Smooth muscle cell (in vitro differentiated cells): ENCODE measurements at regions not wholly inside any gene's neighbourhood (a gene's known extent, or its start where the extent isn't known, plus 50 kb on each side); places are given as distances from the start of the nearest gene placed in this dataset.
"Not testable (repeated sequence)": the region's sequence is repeated elsewhere in the genome, so short reads cannot be mapped to it uniquely, and the experiment has no call there.

Experiments used
- DNase-seq: peaks from one replicate; lab custom pipeline; 2025; ENCODE audit not compliant: unreplicated experiment; lab: John Stamatoyannopoulos, UW
- H2AFZ ChIP-seq: fragments of 200-600 bp; sonication (generic); 2 replicates; pipeline ENCODE4 v1.6.0; 2016; ENCODE audit warnings: antibody characterized with exemption, low read depth, mild to moderate bottlenecking
- H3F3A ChIP-seq: fragments of 200-600 bp; sonication (generic); 2 replicates; pipeline ENCODE4 v1.6.0; 2017; ENCODE audit warnings: antibody characterized with exemption, low read depth
- H3K27ac ChIP-seq: fragments of 200-600 bp; sonication (generic); 2 replicates; pipeline ENCODE4 v1.5.1; 2016; ENCODE audit warnings: low read depth, mild to moderate bottlenecking
- H3K27me3 ChIP-seq: fragments of 200-600 bp; sonication (generic); 2 replicates; pipeline ENCODE4 v1.6.1; 2016; ENCODE audit warnings: low read depth, mild to moderate bottlenecking
- H3K36me3 ChIP-seq: fragments of 200-600 bp; sonication (generic); 2 replicates; pipeline ENCODE4 v1.5.1; 2016; ENCODE audit warnings: low read depth
- H3K4me1 ChIP-seq: fragments of 200-600 bp; sonication (generic); 2 replicates; pipeline ENCODE4 v1.5.1; 2016; ENCODE audit warnings: low read depth
- H3K4me2 ChIP-seq: fragments of 200-600 bp; sonication (generic); 2 replicates; pipeline ENCODE4 v1.6.0; 2016; ENCODE audit warnings: mild to moderate bottlenecking
- H3K4me3 ChIP-seq: fragments of 200-600 bp; sonication (generic); 2 replicates; pipeline ENCODE4 v1.5.1; 2016; ENCODE audit warnings: mild to moderate bottlenecking
- H3K79me2 ChIP-seq: fragments of 200-600 bp; sonication (generic); 2 replicates; pipeline ENCODE4 v1.6.0; 2016; ENCODE audit warnings: low read depth, mild to moderate bottlenecking
- H3K9ac ChIP-seq: fragments of 200-600 bp; sonication (generic); 2 replicates; pipeline ENCODE4 v1.6.0; 2016; ENCODE audit warnings: low read depth
- H3K9me3 ChIP-seq: fragments of 200-600 bp; sonication (generic); replicated peaks from 2 replicates; pipeline ENCODE4 v1.5.1; 2016; ENCODE audit warnings: low read depth
- H4K20me1 ChIP-seq: fragments of 200-600 bp; sonication (generic); 2 replicates; pipeline ENCODE4 v1.6.0; 2016; ENCODE audit warnings: low read depth
- CTCF ChIP-seq: fragments of 200-600 bp; sonication (generic); IDR thresholded peaks from 2 replicates; pipeline ENCODE4 v1.5.1; 2017; ENCODE audit warnings: borderline replicate concordance, mild to moderate bottlenecking, antibody characterized with exemption; ENCODE audit not compliant: insufficient read depth, poor library complexity, severe bottlenecking
- WGBS: methylation state at CpG from one replicate; pipeline ENCODE4 v1.1.7; 2016; ENCODE audit warnings: low lambda C conversion rate; 5-methylcytosine and 5-hydroxymethylcytosine counted together

DNA sequence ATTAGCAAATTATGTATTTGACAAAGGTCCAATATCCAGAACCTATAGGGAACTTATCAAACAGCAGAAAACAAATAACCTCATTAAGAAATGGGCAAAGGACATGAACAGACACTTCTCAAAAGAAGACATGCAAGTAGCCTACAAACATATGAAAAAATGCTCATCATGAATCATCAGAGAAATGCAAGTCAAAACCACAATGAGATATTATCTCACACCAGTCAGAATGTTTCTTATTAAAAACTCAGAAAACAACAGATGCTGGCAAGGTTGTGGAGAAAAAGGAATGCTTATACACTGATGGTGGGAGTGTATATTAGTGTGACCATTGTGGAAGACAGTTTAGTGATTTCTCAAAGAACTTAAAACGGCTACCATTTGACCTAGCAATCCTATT lies 116.1 kb upstream of the CRBN start:
- TF ChIP-seq CTCF: no peak

DNA sequence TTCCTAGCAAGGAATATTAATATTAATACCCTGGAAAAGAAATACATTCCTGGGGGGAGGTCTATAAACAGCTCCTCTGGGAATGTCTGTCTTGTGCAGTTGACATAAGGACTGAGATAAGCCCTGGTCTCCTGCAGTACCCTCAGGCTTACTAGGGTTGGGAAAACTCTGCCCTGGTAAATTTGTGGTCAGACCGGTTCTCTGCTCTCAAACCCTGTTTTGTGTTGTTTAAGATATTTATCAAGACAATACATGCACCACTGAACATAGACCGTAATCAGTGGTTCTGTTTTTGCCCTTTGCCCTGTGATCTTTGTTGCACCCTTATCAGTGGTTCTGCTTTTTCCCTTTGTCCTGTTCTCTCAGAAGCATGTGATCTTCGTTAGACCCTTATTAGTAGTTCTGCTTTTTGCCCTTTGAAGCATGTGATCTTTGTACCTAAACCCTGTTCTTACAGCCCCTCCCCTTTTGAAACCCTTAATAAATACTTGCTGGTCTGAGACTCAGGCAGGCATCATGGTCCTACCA lies 112.3 kb upstream of the CRBN start:
- not testable (repeated sequence) for DNase-seq, H3K4me1 ChIP-seq, H3F3A ChIP-seq, H3K27me3 ChIP-seq, H4K20me1 ChIP-seq, H3K79me2 ChIP-seq, H3K27ac ChIP-seq, H3K4me3 ChIP-seq, H3K4me2 ChIP-seq, H2AFZ ChIP-seq, H3K9ac ChIP-seq, H3K36me3 ChIP-seq
- 76% methylated on average over 3 of the region's 3 CpGs for WGBS
- peaks cover 17% of the 10 kb centered on the region for H3K9me3 ChIP-seq

More for the DNA sequence above, 116.1 kb upstream of the CRBN start:
- Histone ChIP-seq H3K4me2 (no peak overlapping the region), H3K27me3 (no peaks in the 10 kb centered on the region), H3K9ac (no peak overlapping the region), H3K27ac (no peak overlapping the region), H2AFZ (no peak overlapping the region), H3K4me1 (no peaks in the 10 kb centered on the region), H4K20me1 (no peaks in the 10 kb centered on the region), H3K36me3 (no peaks in the 10 kb centered on the region), H3K79me2 (no peaks in the 10 kb centered on the region), H3K9me3 (peaks cover 17% of the 10 kb centered on the region), H3K4me3 (no peak overlapping the region), H3F3A (peaks cover 9% of the 10 kb centered on the region)
- DNase-seq: no peak
- WGBS: 96% methylated on average over 1 of the region's 1 CpG

GRCh38 chr3:3288255-3288654 lies 108.8 kb upstream of the CRBN start:
- no peaks in the 10 kb centered on the region for H3K36me3 ChIP-seq
- H3K79me2 ChIP-seq: no peaks in the 10 kb centered on the region
- no peak overlapping the region for H3K27ac ChIP-seq
- DNase-seq: no peak
- no peak overlapping the region for H2AFZ ChIP-seq
- peaks cover 4% of the 10 kb centered on the region for H3F3A ChIP-seq
- no peak overlapping the region for H3K9ac ChIP-seq
- no peak for TF ChIP-seq CTCF
- H4K20me1 ChIP-seq: no peaks in the 10 kb centered on the region
- H3K4me1 ChIP-seq: no peaks in the 10 kb centered on the region
- no peaks in the 10 kb centered on the region for H3K9me3 ChIP-seq
- H3K27me3 ChIP-seq: no peaks in the 10 kb centered on the region
- H3K4me2 ChIP-seq: no peak overlapping the region
- no peak overlapping the region for H3K4me3 ChIP-seq

DNA sequence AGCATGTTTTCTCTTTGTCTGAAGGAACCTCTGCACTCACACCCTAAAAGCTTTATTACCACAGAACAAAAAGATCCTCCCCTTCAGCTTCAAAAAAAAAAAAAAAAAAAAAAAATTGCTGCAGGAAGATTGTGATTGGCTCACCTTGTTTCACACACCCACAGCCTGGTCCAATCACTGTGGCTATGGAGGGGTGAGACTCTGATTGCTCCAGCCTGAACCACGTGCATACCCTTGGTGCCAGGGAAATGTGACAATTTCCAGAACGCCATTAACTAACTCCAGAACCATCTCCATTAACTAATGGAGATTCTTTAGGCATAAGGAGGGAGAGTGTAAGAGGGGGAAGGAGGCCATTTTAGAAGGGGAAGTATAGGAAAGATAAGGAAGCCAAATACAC lies 106.5 kb upstream of the CRBN start:
- no peak overlapping the region for H2AFZ ChIP-seq
- 62% methylated on average over 2 of the region's 2 CpGs for WGBS
- no peak overlapping the region for H3K4me2 ChIP-seq
- H3K27ac ChIP-seq: no peak overlapping the region
- H3K4me1 ChIP-seq: no peaks in the 10 kb centered on the region
- H3K79me2 ChIP-seq: no peaks in the 10 kb centered on the region
- no peaks in the 10 kb centered on the region for H3K27me3 ChIP-seq
- H3K36me3 ChIP-seq: no peaks in the 10 kb centered on the region
- H3K9me3 ChIP-seq: no peaks in the 10 kb centered on the region
- no peak overlapping the region for H3K4me3 ChIP-seq
- H3K9ac ChIP-seq: no peak overlapping the region
- no peak for TF ChIP-seq CTCF
- H4K20me1 ChIP-seq: no peaks in the 10 kb centered on the region
- peaks cover 4% of the 10 kb centered on the region for H3F3A ChIP-seq
- DNase-seq: no peak
